Erythroblast (primary cell): ENCODE measurements at regions not wholly inside any gene's neighbourhood (a gene's known extent, or its start where the extent isn't known, plus 50 kb on each side); places are given as distances from the start of the nearest gene placed in this dataset.

Experiments used
- GATA1 ChIP-seq: IDR thresholded peaks from 2 replicates; pipeline ENCODE4 v1.6.1; 2011; ENCODE audit warnings: low read depth, mild to moderate bottlenecking, control low read depth, low read length, moderate library complexity
- POLR2A ChIP-seq: IDR thresholded peaks from 2 replicates; pipeline ENCODE4 v1.6.1; 2011; ENCODE audit warnings: mild to moderate bottlenecking, low read length

DNA sequence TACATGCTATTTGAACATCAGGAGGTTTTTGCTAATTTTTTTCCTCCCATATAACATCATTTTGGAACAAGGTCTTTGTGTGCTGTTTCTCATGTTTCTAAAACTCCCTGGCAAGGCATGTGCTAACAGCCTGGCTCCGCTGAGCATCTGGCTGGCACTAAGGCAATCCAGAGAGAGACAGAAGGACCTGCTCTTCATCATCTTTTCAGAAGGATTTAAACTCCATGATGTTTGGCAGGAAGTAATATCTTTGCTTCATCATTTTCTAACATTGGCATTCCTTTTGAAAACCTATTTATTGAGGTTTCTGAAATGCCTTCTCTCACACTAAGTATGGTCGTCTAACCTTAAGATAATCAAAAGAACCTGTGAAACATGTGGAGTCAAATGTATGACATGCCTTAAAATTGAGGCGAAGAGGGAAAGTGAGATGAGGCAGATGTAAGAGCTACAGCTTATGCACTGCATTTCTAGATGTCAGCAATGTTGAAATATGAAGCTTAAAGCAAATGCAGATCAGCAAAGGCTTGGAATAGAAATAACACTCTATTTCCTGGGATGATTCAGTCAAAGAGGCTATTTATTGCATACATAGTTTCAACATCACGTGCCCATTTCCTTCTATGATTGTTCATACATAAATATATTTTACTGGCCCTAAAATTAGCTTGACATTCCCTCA lies 592.0 kb downstream of the ZNF385D start:
- TF ChIP-seq POLR2A = no peak
- TF ChIP-seq GATA1 = no peak
